B cell (primary cell): ENCODE measurements at regions not wholly inside any gene's neighbourhood (a gene's known extent, or its start where the extent isn't known, plus 50 kb on each side); places are given as distances from the start of the nearest gene placed in this dataset.

Experiments used
- ATAC-seq: fragments of 200-7000 bp; cut with Tn5 transposase; one replicate; pipeline ENCODE4 v1.10.0; 2021; ENCODE audit warnings: low read depth, mild to moderate bottlenecking, moderate number of reproducible peaks, moderate library complexity
- CTCF ChIA-PET: fragments of 350-600 bp; sonication (Branson Sonifier 250); formaldehyde crosslinking; loops from one replicate; lab custom pipeline; 2021; ENCODE audit warnings: antibody characterized with exemption, inconsistent platforms; lab: Charles Lee
- POLR2A ChIA-PET: fragments of 350-600 bp; sonication (Branson Sonifier 250); formaldehyde crosslinking; loops from one replicate; lab custom pipeline; 2021; ENCODE audit warnings: antibody characterized with exemption; lab: Charles Lee
- DNase-seq: peaks from one replicate; pipeline ENCODE4 v3.0.0; 2013
- H2AFZ ChIP-seq: 2 replicates; pipeline ENCODE4 v1.6.1; 2012; ENCODE audit warnings: mild to moderate bottlenecking, low read depth, low read length; ENCODE audit not compliant: insufficient read depth, poor library complexity, severe bottlenecking
- H3K27ac ChIP-seq, 2 donors: 1 replicate in 1 of 2; 2 replicates in 1 of 2; pipeline ENCODE4 v1.5.1; 2012 to 2013; ENCODE audit warnings: low read length in 2 of 2, mild to moderate bottlenecking in 2 of 2, moderate library complexity in 1 of 2
- H3K27me3 ChIP-seq, 4 experiments: fragments of 200-600 bp in 1 of 4; sonication (generic) in 1 of 4; replicated peaks in 1 of 4; 1 replicate in 2 of 4; 2 replicates in 2 of 4; pipeline versions ENCODE4 v1.6.1 to v1.7.0; 2013 to 2016; ENCODE audit warnings: low read length in 3 of 4, mild to moderate bottlenecking in 2 of 4, mixed read lengths in 1 of 4, moderate library complexity in 1 of 4; ENCODE audit not compliant: insufficient read depth in 4 of 4, control insufficient read depth in 3 of 4; ENCODE audit errors: control extremely low read depth in 1 of 4
- H3K36me3 ChIP-seq, 2 experiments: replicated peaks in 1 of 2; 1 replicate in 1 of 2; 2 replicates in 1 of 2; pipeline versions ENCODE4 v1.6.1 to v1.7.1; 2013; ENCODE audit warnings: low read length in 1 of 2; ENCODE audit not compliant: insufficient read depth in 2 of 2, control insufficient read depth in 1 of 2; ENCODE audit errors: control extremely low read depth in 1 of 2, extremely low read depth in 1 of 2
- H3K4me1 ChIP-seq, 2 donors: fragments of 200-600 bp in 1 of 2; sonication (generic) in 1 of 2; 1 replicate in 1 of 2; 2 replicates in 1 of 2; pipeline versions ENCODE4 v1.5.1 to v1.6.1; 2013 to 2017; ENCODE audit warnings: low read length in 2 of 2; ENCODE audit not compliant: control insufficient read depth in 2 of 2, insufficient read depth in 2 of 2
- H3K4me2 ChIP-seq: replicated peaks from 2 replicates; pipeline ENCODE3; 2012; ENCODE audit warnings: mild to moderate bottlenecking, low read depth, low read length; ENCODE audit not compliant: poor library complexity, severe bottlenecking
- H3K4me3 ChIP-seq, 5 experiments: fragments of 200-600 bp in 1 of 5; sonication (generic) in 1 of 5; 1 replicate in 3 of 5; 2 replicates in 2 of 5; pipeline versions ENCODE4 v1.5.1 to v1.7.0; 2011 to 2016; ENCODE audit warnings: low read length in 4 of 5, mild to moderate bottlenecking in 4 of 5, low read depth in 2 of 5, control low read depth in 1 of 5, moderate library complexity in 1 of 5; ENCODE audit not compliant: insufficient read depth in 1 of 5; ENCODE audit errors: control extremely low read depth in 1 of 5, extremely low read depth in 1 of 5
- H3K79me2 ChIP-seq: fragments of 200-600 bp; sonication (generic); one replicate; pipeline ENCODE4 v1.6.0; 2016; ENCODE audit warnings: low read length; ENCODE audit not compliant: control insufficient read depth, insufficient read depth
- H3K9ac ChIP-seq: fragments of 200-600 bp; sonication (generic); 2 replicates; pipeline ENCODE4 v1.6.1; 2017; ENCODE audit warnings: mild to moderate bottlenecking, low read length, moderate library complexity
- H3K9me3 ChIP-seq, 3 donors: one replicate each; pipeline versions ENCODE4 v1.6.1 to v1.7.1; 2013; ENCODE audit warnings: low read length in 2 of 3; ENCODE audit not compliant: control insufficient read depth in 2 of 3, insufficient read depth in 1 of 3; ENCODE audit errors: control extremely low read depth in 1 of 3
- H4K20me1 ChIP-seq: 2 replicates; pipeline ENCODE4 v1.6.0; 2012; ENCODE audit warnings: mild to moderate bottlenecking, low read length; ENCODE audit not compliant: insufficient read depth, control insufficient read depth, poor library complexity, severe bottlenecking
- H3K27ac Mint-ChIP-seq: one replicate; pipeline ENCODE4 v1.8.0; 2021; ENCODE audit warnings: mixed read lengths
- H3K27me3 Mint-ChIP-seq: one replicate; pipeline ENCODE4 v1.8.0; 2021; ENCODE audit warnings: mixed read lengths
- H3K4me1 Mint-ChIP-seq: one replicate; pipeline ENCODE4 v1.8.0; 2021; ENCODE audit warnings: mixed read lengths
- H3K4me3 Mint-ChIP-seq: one replicate; pipeline ENCODE4 v1.8.0; 2021; ENCODE audit warnings: mixed read lengths
- H3K9me3 Mint-ChIP-seq: one replicate; pipeline ENCODE4 v1.8.0; 2022; ENCODE audit warnings: mixed read lengths; ENCODE audit not compliant: insufficient read depth
- EZH2 ChIP-seq: IDR thresholded peaks from 2 replicates; pipeline ENCODE4 v1.6.1; 2012; ENCODE audit warnings: borderline replicate concordance, low read depth, mild to moderate bottlenecking, moderate library complexity, low read length; ENCODE audit not compliant: insufficient read depth, poor library complexity, severe bottlenecking
- WGBS: methylation state at CpG from one replicate; pipeline ENCODE4 v1.1.5; 2013; ENCODE audit warnings: missing lambda C conversion rate; ENCODE audit not compliant: insufficient coverage; 5-methylcytosine and 5-hydroxymethylcytosine counted together
- intact Hi-C: fragments of 100-400 bp; cut with micrococcal nuclease; formaldehyde crosslinking; loops from one replicate; pipeline ENCODE4 v1.10.0; 2022
- TF ChIP-seq, protein P1 (sequence below): fragments of 200-600 bp; IDR thresholded peaks from one replicate; pipeline ENCODE4 v1.8.0; 2022; ENCODE audit warnings: antibody characterized with exemption, mild to moderate bottlenecking

DNA sequence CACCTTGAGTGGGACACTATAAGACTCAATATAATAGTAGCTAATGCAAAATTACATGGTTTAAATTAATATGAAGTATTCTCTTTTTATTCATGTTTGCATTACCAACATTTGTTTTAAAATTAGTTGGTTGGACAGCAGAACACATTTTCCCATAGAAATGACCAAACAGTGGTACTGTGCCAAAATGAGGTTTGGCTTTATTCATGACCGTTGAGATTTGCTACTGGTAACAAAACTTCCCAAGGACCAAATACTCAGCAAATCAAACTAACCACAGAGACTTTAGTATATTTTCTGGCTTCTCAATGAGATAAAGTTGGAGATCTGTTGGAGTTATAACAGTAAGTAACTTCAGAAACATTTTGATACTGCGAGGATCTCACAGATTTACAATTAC lies 637.8 kb upstream of the MEF2C start:
- no peak overlapping the region for H3K27ac Mint-ChIP-seq
- no peak overlapping the region for H3K4me3 ChIP-seq
- WGBS, result no CpG with 5 or more reads among the region's 2 CpGs
- ATAC-seq, result no peak
- TF ChIP-seq, protein P1, sequence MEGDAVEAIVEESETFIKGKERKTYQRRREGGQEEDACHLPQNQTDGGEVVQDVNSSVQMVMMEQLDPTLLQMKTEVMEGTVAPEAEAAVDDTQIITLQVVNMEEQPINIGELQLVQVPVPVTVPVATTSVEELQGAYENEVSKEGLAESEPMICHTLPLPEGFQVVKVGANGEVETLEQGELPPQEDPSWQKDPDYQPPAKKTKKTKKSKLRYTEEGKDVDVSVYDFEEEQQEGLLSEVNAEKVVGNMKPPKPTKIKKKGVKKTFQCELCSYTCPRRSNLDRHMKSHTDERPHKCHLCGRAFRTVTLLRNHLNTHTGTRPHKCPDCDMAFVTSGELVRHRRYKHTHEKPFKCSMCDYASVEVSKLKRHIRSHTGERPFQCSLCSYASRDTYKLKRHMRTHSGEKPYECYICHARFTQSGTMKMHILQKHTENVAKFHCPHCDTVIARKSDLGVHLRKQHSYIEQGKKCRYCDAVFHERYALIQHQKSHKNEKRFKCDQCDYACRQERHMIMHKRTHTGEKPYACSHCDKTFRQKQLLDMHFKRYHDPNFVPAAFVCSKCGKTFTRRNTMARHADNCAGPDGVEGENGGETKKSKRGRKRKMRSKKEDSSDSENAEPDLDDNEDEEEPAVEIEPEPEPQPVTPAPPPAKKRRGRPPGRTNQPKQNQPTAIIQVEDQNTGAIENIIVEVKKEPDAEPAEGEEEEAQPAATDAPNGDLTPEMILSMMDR, result no peak
- no peaks in the 10 kb centered on the region for H3K36me3 ChIP-seq
- H3K4me1 Mint-ChIP-seq, result peaks cover 2% of the 10 kb centered on the region
- no peak overlapping the region for H3K27ac ChIP-seq
- H3K27me3 Mint-ChIP-seq, result no peaks in the 10 kb centered on the region
- H3K9me3 ChIP-seq, result peaks cover 3 to 7% (median 5%) of the 10 kb centered on the region in 3 donors
- intact Hi-C loops, result no loop called here
- no peak for DNase-seq
- H4K20me1 ChIP-seq, result no peaks in the 10 kb centered on the region
- H3K4me3 Mint-ChIP-seq, result no peak overlapping the region
- H3K27me3 ChIP-seq, result no peaks in the 10 kb centered on the region
- no peaks in the 10 kb centered on the region for H3K9me3 Mint-ChIP-seq
- ChIA-PET CTCF (no interaction called here), POLR2A (no interaction called here)
- no peak overlapping the region for H2AFZ ChIP-seq
- H3K4me1 ChIP-seq, result no peaks in the 10 kb centered on the region
- no peak overlapping the region for H3K4me2 ChIP-seq
- no peak overlapping the region for H3K9ac ChIP-seq
- no peaks in the 10 kb centered on the region for H3K79me2 ChIP-seq

DNA sequence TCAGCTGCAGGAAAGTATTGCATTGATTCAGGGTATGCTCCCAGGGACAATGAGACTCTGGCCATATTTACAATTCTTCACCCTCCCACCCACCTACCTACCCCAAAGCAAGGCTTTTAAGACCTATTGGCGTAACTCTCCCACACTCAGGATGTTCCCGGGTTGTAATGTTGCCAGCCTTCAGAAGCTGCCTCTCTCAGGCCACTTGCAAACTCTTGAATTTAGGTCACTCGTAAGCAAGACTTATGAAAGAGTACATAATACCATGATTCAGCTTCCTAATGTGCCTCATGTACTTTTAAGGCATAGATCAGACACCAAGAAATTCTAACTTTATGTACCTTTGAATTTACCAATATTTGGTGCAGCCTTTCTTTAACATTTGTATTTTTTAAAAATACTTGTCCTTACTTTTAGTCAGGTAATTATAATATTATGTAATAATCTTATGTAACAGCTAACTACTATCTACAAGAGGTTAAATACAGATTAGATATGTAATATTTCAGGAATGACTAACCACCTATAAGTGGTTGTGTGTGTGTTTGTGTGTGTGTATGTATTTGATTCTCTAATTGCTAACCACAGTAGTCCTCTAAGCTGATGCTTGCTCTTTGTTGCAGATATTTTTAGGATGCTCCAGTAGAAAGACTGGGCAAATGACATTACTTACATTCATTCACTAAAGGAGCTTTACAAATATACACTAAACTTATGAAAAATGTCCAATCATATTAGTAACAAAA lies 630.5 kb upstream of the MEF2C start:
- ATAC-seq, result no peak
- Histone ChIP-seq H3K27ac (no peak overlapping the region), H2AFZ (no peak overlapping the region), H4K20me1 (no peaks in the 10 kb centered on the region), H3K36me3 (no peaks in the 10 kb centered on the region), H3K4me1 (no peaks in the 10 kb centered on the region), H3K9me3 (no peaks in the 10 kb centered on the region), H3K9ac (no peak overlapping the region), H3K79me2 (no peaks in the 10 kb centered on the region), H3K4me2 (no peak overlapping the region), H3K27me3 (no peaks in the 10 kb centered on the region), H3K4me3 (no peak overlapping the region)
- CTCF ChIA-PET, result interaction anchor here (1.0 kb wide), 1 partner anchor 12 kb away, joined by 3 read pairs; no protein-coding TSS in a partner anchor
- Mint-ChIP-seq H3K4me1 (peaks cover 2% of the 10 kb centered on the region), H3K27ac (no peak overlapping the region), H3K27me3 (no peaks in the 10 kb centered on the region), H3K9me3 (peaks cover under 1% of the 10 kb centered on the region), H3K4me3 (no peak overlapping the region)
- POLR2A ChIA-PET, result no interaction called here
- DNase-seq, result no peak
- intact Hi-C loops, result no loop called here
- no peak for TF ChIP-seq EZH2
- TF ChIP-seq, protein P1, result no peak
- WGBS, result 94% methylated on average over 3 of the region's 3 CpGs
